Erythroblast (primary cell): ENCODE measurements at regions not wholly inside any gene's neighbourhood (a gene's known extent, or its start where the extent isn't known, plus 50 kb on each side); places are given as distances from the start of the nearest gene placed in this dataset.

Experiments
- GATA1 ChIP-seq: IDR thresholded peaks from 2 replicates; pipeline ENCODE4 v1.6.1; 2011; ENCODE audit warnings: low read depth, mild to moderate bottlenecking, control low read depth, low read length, moderate library complexity
- POLR2A ChIP-seq: IDR thresholded peaks from 2 replicates; pipeline ENCODE4 v1.6.1; 2011; ENCODE audit warnings: mild to moderate bottlenecking, low read length

DNA sequence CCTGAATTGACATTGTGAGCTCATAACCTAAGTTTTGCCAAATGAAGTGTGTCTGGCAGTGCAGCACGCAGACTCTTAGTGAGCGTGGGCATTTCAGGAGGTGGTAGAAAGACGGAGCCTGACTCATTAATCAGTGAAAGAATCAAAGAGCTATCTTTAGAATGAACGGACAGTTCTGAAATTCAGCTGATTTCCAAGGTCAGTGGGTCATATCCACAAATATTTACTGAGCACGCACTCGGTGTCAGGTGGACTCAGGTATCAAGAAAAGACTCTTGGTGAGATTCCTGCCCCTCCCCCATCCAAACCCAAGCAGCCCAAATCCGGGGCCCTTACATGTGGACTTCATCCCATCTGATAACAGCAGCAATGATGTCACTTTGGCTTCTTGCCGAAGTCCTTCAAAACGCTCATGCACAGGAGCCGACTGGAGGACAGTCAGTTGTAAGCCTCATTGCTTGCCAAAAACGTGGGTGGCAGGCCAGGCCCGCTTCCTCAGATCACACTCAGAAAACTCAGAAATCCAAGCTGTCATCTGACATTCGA lies 185.8 kb downstream of the HS3ST3A1 start:
- TF ChIP-seq POLR2A (no peak), GATA1 (no peak)
